ENCODE measurements at regions not wholly inside any gene's neighbourhood (a gene's known extent, or its start where the extent isn't known, plus 50 kb on each side); places are given as distances from the start of the nearest gene placed in this dataset.

GRCh38 chr11:80698637-80699036, 1257.8 kb upstream of the TENM4 start:
- Histone ChIP-seq H3K4me3 (ENCODE audit: extremely low read depth in 1 of 4, insufficient read depth in 2 of 4, low read depth in 3 of 4, low read length in 4 of 4) (no peak overlapping the region), H3K4ac (replicated peaks; ENCODE audit: insufficient read length, low read depth, low read length) (no peak overlapping the region), H4K5ac (ENCODE audit: insufficient read length, low read depth, low read length) (no peak overlapping the region), H3K9me3 (ENCODE audit: insufficient read depth in 2 of 2, low read depth in 1 of 2, low read length in 1 of 2) (no peaks in the 10 kb centered on the region), H3K18ac (ENCODE audit: extremely low read depth, low read length) (no peak overlapping the region), H3K27me3 (replicated peaks in 1 of 4; ENCODE audit: control insufficient read depth in 3 of 4, extremely low read depth in 1 of 4, insufficient read depth in 3 of 4, low read length in 3 of 4) (no peaks in the 10 kb centered on the region), H2BK5ac (ENCODE audit: low read depth, low read length) (no peak overlapping the region), H4K20me1 (replicated peaks in 1 of 2; ENCODE audit: control insufficient read depth in 1 of 2, insufficient read depth in 2 of 2, low read length in 2 of 2) (no peaks in the 10 kb centered on the region), H2AK5ac (ENCODE audit: low read depth, low read length) (no peak overlapping the region), H3K27ac (ENCODE audit: low read depth, low read length) (no peak overlapping the region), H3K79me1 (ENCODE audit: low read depth, low read length) (no peaks in the 10 kb centered on the region), H3K79me2 (ENCODE audit: control insufficient read depth in 1 of 2, insufficient read depth in 2 of 2, low read length in 2 of 2) (no peaks in the 10 kb centered on the region), H3K23me2 (ENCODE audit: low read depth, low read length) (no peaks in the 10 kb centered on the region), H3K36me3 (ENCODE audit: control insufficient read depth in 2 of 4, insufficient read depth in 4 of 4, low read length in 3 of 4) (no peaks in the 10 kb centered on the region), H3K4me2 (ENCODE audit: insufficient read depth in 1 of 2, low read depth in 2 of 2, low read length in 2 of 2) (no peak overlapping the region), H2BK12ac (ENCODE audit: low read depth, low read length) (no peak overlapping the region), H3K4me1 (replicated peaks in 1 of 4; ENCODE audit: control insufficient read depth in 3 of 4, insufficient read depth in 4 of 4, low read length in 3 of 4) (peaks cover 0 to 3% (median 0%) of the 10 kb centered on the region in 4 experiments; a peak in 1 of 7 replicates), H4K8ac (ENCODE audit: extremely low read depth, insufficient read depth, low read length) (no peak overlapping the region), H2BK20ac (ENCODE audit: low read length) (no peak overlapping the region), H2AFZ (ENCODE audit: low read length) (no peak overlapping the region), H3K23ac (ENCODE audit: insufficient read length) (no peak overlapping the region), H3K14ac (ENCODE audit: insufficient read length) (no peak overlapping the region), H3K9ac (replicated peaks in 1 of 4; ENCODE audit: extremely low read depth in 1 of 4, low read depth in 3 of 4, low read length in 3 of 4) (no peak overlapping the region), H2BK120ac (replicated peaks; ENCODE audit: low read depth, low read length) (no peak overlapping the region), H3K56ac (replicated peaks; ENCODE audit: insufficient read length, low read depth, low read length) (no peak overlapping the region), H4K91ac (replicated peaks; ENCODE audit: insufficient read length, low read length) (no peak overlapping the region), H2BK15ac (ENCODE audit: low read length) (no peak overlapping the region)
- no peak for TF ChIP-seq RXRA (IDR thresholded peaks at IDR 0.05; ENCODE audit: insufficient read depth, low read depth, low read length)
- no peak for TF ChIP-seq POU5F1 (IDR thresholded peaks at IDR 0.05; ENCODE audit: low read depth, low read length)
- TF ChIP-seq SP4 (IDR thresholded peaks at IDR 0.05; ENCODE audit: low read length) = no peak
- no peak for TF ChIP-seq USF2 (IDR thresholded peaks at IDR 0.05; ENCODE audit: low read length)
- TF ChIP-seq, protein P1, sequence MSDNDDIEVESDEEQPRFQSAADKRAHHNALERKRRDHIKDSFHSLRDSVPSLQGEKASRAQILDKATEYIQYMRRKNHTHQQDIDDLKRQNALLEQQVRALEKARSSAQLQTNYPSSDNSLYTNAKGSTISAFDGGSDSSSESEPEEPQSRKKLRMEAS (IDR thresholded peaks at IDR 0.05) = no peak
- TF ChIP-seq TAF1 (IDR thresholded peaks at IDR 0.05; ENCODE audit: low read depth, low read length) = no peak
- TF ChIP-seq CEBPB (IDR thresholded peaks at IDR 0.05; ENCODE audit: low read depth, low read length) = no peak
- TF ChIP-seq TEAD4 (IDR thresholded peaks at IDR 0.05; ENCODE audit: low read depth, low read length) = no peak
- no peak for TF ChIP-seq SIRT6 (IDR thresholded peaks at IDR 0.05; ENCODE audit: low read length)
- TF ChIP-seq JUN (IDR thresholded peaks at IDR 0.05; ENCODE audit: low read depth, low read length) = no peak
- no peak for TF ChIP-seq SP2 (IDR thresholded peaks at IDR 0.05; ENCODE audit: low read length)
- TF ChIP-seq CTCF (IDR thresholded peaks at IDR 0.05; ENCODE audit: control extremely low read depth in 1 of 3, insufficient read depth in 1 of 3, low read depth in 1 of 3, low read length in 3 of 3) = no peak
- CTCF ChIA-PET (ENCODE audit: partially characterized antibody) = interaction anchor here (0.6 to 1.8 kb wide), 2 partner anchors 26 to 368 kb away, joined by 3 to 4 read pairs; no protein-coding TSS in a partner anchor
- FAIRE-seq = no peak
- WGBS, 2 experiments (ENCODE audit: extremely low coverage in 1 of 2, insufficient coverage in 1 of 2, insufficient read length in 1 of 2, insufficient replicate concordance in 2 of 2, low coverage in 1 of 2, low lambda C conversion rate in 2 of 2, missing lambda C conversion rate in 1 of 2) = 83% methylated on average over 1 of the region's 1 CpG; no CpG with 5 or more reads in 1 of the 2 experiments
- no peak for DNase-seq (ENCODE audit: low read depth in 1 of 2, low spot score in 2 of 2)
- POLR2A ChIA-PET (ENCODE audit: partially characterized antibody) = no interaction called here

Data from H1 (cell line).